ENCODE measurements at regions not wholly inside any gene's neighbourhood (a gene's known extent, or its start where the extent isn't known, plus 50 kb on each side); places are given as distances from the start of the nearest gene placed in this dataset.

DNA sequence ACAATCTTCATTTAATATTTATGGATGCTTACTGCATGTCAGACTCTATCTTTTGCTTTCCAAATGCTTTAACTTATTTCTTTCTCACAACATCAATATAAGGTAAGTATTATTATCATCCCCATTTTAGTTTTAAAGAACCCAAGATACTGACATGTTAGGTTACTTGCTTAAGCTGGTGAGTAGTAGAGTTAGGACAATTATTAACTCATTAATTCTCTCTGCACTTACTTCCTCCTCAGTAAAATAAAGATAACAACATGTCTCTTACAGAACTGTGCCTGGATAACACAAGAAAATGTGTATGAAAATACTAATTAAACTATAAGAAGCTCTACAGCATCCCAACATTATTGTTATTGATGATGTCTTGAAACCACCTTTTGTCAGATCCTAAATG is 359.1 kb upstream of the CHST9 start:
- Histone ChIP-seq H3K4me1 (ENCODE audit: insufficient read depth, low read length) (peaks cover 4% of the 10 kb centered on the region; the same call in 1 of the 2 replicates), H3K4ac (ENCODE audit: low read depth, low read length) (no peak overlapping the region), H4K8ac (replicated peaks; ENCODE audit: insufficient read length, low read depth, low read length) (no peak overlapping the region), H4K91ac (ENCODE audit: insufficient read length, low read depth, low read length) (no peak overlapping the region), H2BK20ac (ENCODE audit: low read depth, low read length, poor library complexity, severe bottlenecking) (no peak overlapping the region), H3K27ac (ENCODE audit: insufficient read length, low read depth, low read length) (no peak overlapping the region), H4K5ac (ENCODE audit: insufficient read length, low read depth, low read length) (no peak overlapping the region), H3K79me2 (ENCODE audit: insufficient read depth, low read length) (no peaks in the 10 kb centered on the region), H2AK5ac (ENCODE audit: insufficient read length, low read length) (no peak overlapping the region), H4K20me1 (ENCODE audit: control insufficient read depth, insufficient read depth, insufficient read length) (no peaks in the 10 kb centered on the region), H2BK15ac (ENCODE audit: low read depth, low read length) (no peak overlapping the region), H3K9ac (ENCODE audit: extremely low read depth, insufficient read length, low read length) (no peak overlapping the region), H3T11ph (ENCODE audit: low read length) (no peak overlapping the region), H3K4me2 (ENCODE audit: insufficient read depth, insufficient read length, low read length) (no peak overlapping the region), H3K56ac (ENCODE audit: insufficient read length, low read depth, low read length) (no peak overlapping the region), H2BK5ac (ENCODE audit: insufficient read length, low read length) (no peak overlapping the region), H3K23me2 (ENCODE audit: insufficient read length, low read depth, low read length, poor library complexity, severe bottlenecking) (no peaks in the 10 kb centered on the region), H3K79me1 (ENCODE audit: insufficient read depth, low read depth, low read length, poor library complexity, severe bottlenecking) (no peaks in the 10 kb centered on the region), H3K27me3 (ENCODE audit: insufficient read depth, low read length) (no peaks in the 10 kb centered on the region), H3K23ac (ENCODE audit: insufficient read length, low read depth, low read length) (no peak overlapping the region), H2AFZ (ENCODE audit: low read length) (no peak overlapping the region), H2BK120ac (ENCODE audit: low read depth, low read length, poor library complexity, severe bottlenecking) (no peak overlapping the region), H3K9me3 (ENCODE audit: control insufficient read depth, low read depth, low read length) (no peaks in the 10 kb centered on the region), H2BK12ac (ENCODE audit: insufficient read length, low read depth, low read length) (no peak overlapping the region), H3K18ac (ENCODE audit: insufficient read length, low read depth, low read length) (no peak overlapping the region), H3K14ac (ENCODE audit: insufficient read depth, low read length) (no peak overlapping the region)
- Mint-ChIP-seq H3K27ac (no peak overlapping the region), H3K36me3 (ENCODE audit: insufficient read depth in 1 of 3, low read depth in 3 of 3) (peaks cover 0 to 5% (median 3%) of the 10 kb centered on the region in 3 experiments; a peak in 3 of 7 replicates), H3K4me1 (peaks cover 20 to 23% of the 10 kb centered on the region in 2 experiments), H3K27me3 (ENCODE audit: low read depth) (no peaks in the 10 kb centered on the region), H3K9me3 (peaks cover 2 to 5% of the 10 kb centered on the region in 2 experiments; a peak in 2 of 5 replicates), H3K4me3 (no peak overlapping the region)
- no peak for DNase-seq
- TF ChIP-seq, protein P1, sequence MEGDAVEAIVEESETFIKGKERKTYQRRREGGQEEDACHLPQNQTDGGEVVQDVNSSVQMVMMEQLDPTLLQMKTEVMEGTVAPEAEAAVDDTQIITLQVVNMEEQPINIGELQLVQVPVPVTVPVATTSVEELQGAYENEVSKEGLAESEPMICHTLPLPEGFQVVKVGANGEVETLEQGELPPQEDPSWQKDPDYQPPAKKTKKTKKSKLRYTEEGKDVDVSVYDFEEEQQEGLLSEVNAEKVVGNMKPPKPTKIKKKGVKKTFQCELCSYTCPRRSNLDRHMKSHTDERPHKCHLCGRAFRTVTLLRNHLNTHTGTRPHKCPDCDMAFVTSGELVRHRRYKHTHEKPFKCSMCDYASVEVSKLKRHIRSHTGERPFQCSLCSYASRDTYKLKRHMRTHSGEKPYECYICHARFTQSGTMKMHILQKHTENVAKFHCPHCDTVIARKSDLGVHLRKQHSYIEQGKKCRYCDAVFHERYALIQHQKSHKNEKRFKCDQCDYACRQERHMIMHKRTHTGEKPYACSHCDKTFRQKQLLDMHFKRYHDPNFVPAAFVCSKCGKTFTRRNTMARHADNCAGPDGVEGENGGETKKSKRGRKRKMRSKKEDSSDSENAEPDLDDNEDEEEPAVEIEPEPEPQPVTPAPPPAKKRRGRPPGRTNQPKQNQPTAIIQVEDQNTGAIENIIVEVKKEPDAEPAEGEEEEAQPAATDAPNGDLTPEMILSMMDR (conservative IDR thresholded peaks at IDR 0.05) = no peak
